Peyer's patch (tissue), 4 donors: ENCODE measurements at regions not wholly inside any gene's neighbourhood (a gene's known extent, or its start where the extent isn't known, plus 50 kb on each side); places are given as distances from the start of the nearest gene placed in this dataset.

Experiments used
- POLR2A ChIP-seq, 2 donors: fragments of 450-650 bp; IDR thresholded peaks; one replicate each; pipeline ENCODE4 v1.5.1; 2017; ENCODE audit warnings: antibody characterized with exemption in 2 of 2, mild to moderate bottlenecking in 2 of 2, moderate library complexity in 2 of 2
- TF ChIP-seq, protein P1 (sequence below), 6 experiments: fragments of 450-650 bp in 4 of 6; fragments of 200-600 bp in 2 of 6; sonication (generic) in 1 of 6; IDR thresholded peaks; one replicate each; pipeline ENCODE4 v1.5.1; 2017 to 2019; ENCODE audit warnings: antibody characterized with exemption in 6 of 6, mild to moderate bottlenecking in 3 of 6, moderate library complexity in 1 of 6

GRCh38 chr16:49096176-49096945, 185.3 kb downstream of the CBLN1 start:
- TF ChIP-seq, protein P1, sequence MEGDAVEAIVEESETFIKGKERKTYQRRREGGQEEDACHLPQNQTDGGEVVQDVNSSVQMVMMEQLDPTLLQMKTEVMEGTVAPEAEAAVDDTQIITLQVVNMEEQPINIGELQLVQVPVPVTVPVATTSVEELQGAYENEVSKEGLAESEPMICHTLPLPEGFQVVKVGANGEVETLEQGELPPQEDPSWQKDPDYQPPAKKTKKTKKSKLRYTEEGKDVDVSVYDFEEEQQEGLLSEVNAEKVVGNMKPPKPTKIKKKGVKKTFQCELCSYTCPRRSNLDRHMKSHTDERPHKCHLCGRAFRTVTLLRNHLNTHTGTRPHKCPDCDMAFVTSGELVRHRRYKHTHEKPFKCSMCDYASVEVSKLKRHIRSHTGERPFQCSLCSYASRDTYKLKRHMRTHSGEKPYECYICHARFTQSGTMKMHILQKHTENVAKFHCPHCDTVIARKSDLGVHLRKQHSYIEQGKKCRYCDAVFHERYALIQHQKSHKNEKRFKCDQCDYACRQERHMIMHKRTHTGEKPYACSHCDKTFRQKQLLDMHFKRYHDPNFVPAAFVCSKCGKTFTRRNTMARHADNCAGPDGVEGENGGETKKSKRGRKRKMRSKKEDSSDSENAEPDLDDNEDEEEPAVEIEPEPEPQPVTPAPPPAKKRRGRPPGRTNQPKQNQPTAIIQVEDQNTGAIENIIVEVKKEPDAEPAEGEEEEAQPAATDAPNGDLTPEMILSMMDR (IDR thresholded peaks at IDR 0.05), result no peak
- no peak for TF ChIP-seq POLR2A (IDR thresholded peaks at IDR 0.05)
